Fibroblast of lung (primary cell): ENCODE measurements at regions not wholly inside any gene's neighbourhood (a gene's known extent, or its start where the extent isn't known, plus 50 kb on each side); places are given as distances from the start of the nearest gene placed in this dataset.
A peak's percentile ranks its signal among the peaks of the same experiment; 100 is the strongest.
"Not testable (repeated sequence)": the region's sequence is repeated elsewhere in the genome, so short reads cannot be mapped to it uniquely, and the experiment has no call there.

Experiments used
- DNase-seq, 2 donors: peaks; one replicate each; pipeline versions ENCODE4 v3.0.0 to v3.0.0-alpha.2; 2010; ENCODE audit warnings: low read depth in 2 of 2
- H2AFZ ChIP-seq: 2 replicates; pipeline ENCODE4 v1.5.1; 2012; ENCODE audit warnings: low read length, control low read depth, inconsistent platforms
- H3K27ac ChIP-seq: 2 replicates; pipeline ENCODE4 v1.5.1; 2011; ENCODE audit warnings: low read length, control low read depth; ENCODE audit not compliant: insufficient read depth
- H3K27me3 ChIP-seq: 2 replicates; pipeline ENCODE4 v1.5.1; 2011; ENCODE audit warnings: mild to moderate bottlenecking, low read length; ENCODE audit not compliant: control insufficient read depth, insufficient read depth
- H3K36me3 ChIP-seq: 2 replicates; pipeline ENCODE4 v1.5.1; 2011; ENCODE audit warnings: low read length; ENCODE audit not compliant: control insufficient read depth, insufficient read depth
- H3K4me1 ChIP-seq: 2 replicates; pipeline ENCODE4 v1.5.1; 2011; ENCODE audit warnings: low read length; ENCODE audit not compliant: control insufficient read depth, insufficient read depth; ENCODE audit errors: extremely low read depth
- H3K4me2 ChIP-seq: 2 replicates; pipeline ENCODE4 v1.5.1; 2011; ENCODE audit warnings: low read length, control low read depth; ENCODE audit not compliant: insufficient read depth; ENCODE audit errors: extremely low read depth
- H3K4me3 ChIP-seq, 4 experiments: fragments of 200-600 bp in 1 of 4; sonication (generic) in 1 of 4; replicated peaks in 1 of 4; 2 replicates each; pipeline ENCODE4 v1.5.1; 2011 to 2016; ENCODE audit warnings: low read length in 4 of 4, low read depth in 3 of 4, mild to moderate bottlenecking in 3 of 4, control low read depth in 2 of 4, inconsistent platforms in 1 of 4, mixed read lengths in 1 of 4; ENCODE audit not compliant: insufficient read depth in 1 of 4; ENCODE audit errors: control extremely low read depth in 1 of 4
- H3K79me2 ChIP-seq: 2 replicates; pipeline ENCODE4 v1.5.1; 2012; ENCODE audit warnings: mild to moderate bottlenecking, low read length, inconsistent platforms; ENCODE audit not compliant: control insufficient read depth, insufficient read depth
- H3K9ac ChIP-seq: 2 replicates; pipeline ENCODE4 v1.5.1; 2011; ENCODE audit warnings: mild to moderate bottlenecking, low read length, control low read depth; ENCODE audit not compliant: insufficient read depth
- H3K9me3 ChIP-seq: 2 replicates; pipeline ENCODE4 v1.5.1; 2012; ENCODE audit warnings: low read depth, low read length; ENCODE audit not compliant: control insufficient read depth, insufficient read depth
- H4K20me1 ChIP-seq: 2 replicates; pipeline ENCODE4 v1.5.1; 2011; ENCODE audit warnings: low read length; ENCODE audit not compliant: control insufficient read depth, insufficient read depth; ENCODE audit errors: extremely low read depth
- CTCF ChIP-seq, 2 donors: IDR thresholded peaks in 1 of 2; conservative IDR thresholded peaks in 1 of 2; 1 replicate in 1 of 2; 2 replicates in 1 of 2; pipeline ENCODE4 v1.5.1; 2011 to 2012; ENCODE audit warnings: low read length in 2 of 2, control low read depth in 1 of 2, inconsistent platforms in 1 of 2, low read depth in 1 of 2, mild to moderate bottlenecking in 1 of 2
- EZH2 ChIP-seq: IDR thresholded peaks from 2 replicates; pipeline ENCODE4 v1.5.1; 2012; ENCODE audit warnings: low read length, control low read depth, mild to moderate bottlenecking; ENCODE audit errors: missing control alignments

GRCh38 chr6:112603726-112604125 lies 256.6 kb downstream of the RFPL4B start:
- Histone ChIP-seq H3K9me3 (no peaks in the 10 kb centered on the region), H3K4me1 (no peaks in the 10 kb centered on the region), H3K9ac (no peak overlapping the region), H3K27me3 (no peaks in the 10 kb centered on the region), H2AFZ (no peak overlapping the region), H3K36me3 (no peaks in the 10 kb centered on the region), H3K4me3 (no peak overlapping the region), H3K27ac (no peak overlapping the region), H3K79me2 (no peaks in the 10 kb centered on the region), H4K20me1 (no peaks in the 10 kb centered on the region), H3K4me2 (no peak overlapping the region)
- TF ChIP-seq EZH2, result no peak
- no peak for TF ChIP-seq CTCF (conservative IDR thresholded peaks at IDR 0.05 in 1 of 2, IDR thresholded peaks at IDR 0.05 in 1 of 2; ENCODE audit: low read depth in 1 of 2, low read length in 2 of 2)
- DNase-seq, result no peak

- no peaks in the 10 kb centered on the region for H3K27me3 ChIP-seq
- no peaks in the 10 kb centered on the region for H3K79me2 ChIP-seq
- TF ChIP-seq CTCF (conservative IDR thresholded peaks at IDR 0.05 in 1 of 2, IDR thresholded peaks at IDR 0.05 in 1 of 2; ENCODE audit: low read depth in 1 of 2, low read length in 2 of 2) (no peak), EZH2 (no peak)
- H3K9me3 ChIP-seq, result no peaks in the 10 kb centered on the region
- H2AFZ ChIP-seq, result no peak overlapping the region
- no peak overlapping the region for H3K27ac ChIP-seq
- H3K4me3 ChIP-seq, result no peak overlapping the region
- DNase-seq, result peak in 1 of 2 donors; percentile 21
- no peaks in the 10 kb centered on the region for H3K36me3 ChIP-seq
- H3K9ac ChIP-seq, result no peak overlapping the region
- H3K4me2 ChIP-seq, result no peak overlapping the region
- H4K20me1 ChIP-seq, result no peaks in the 10 kb centered on the region
- H3K4me1 ChIP-seq, result no peaks in the 10 kb centered on the region
Measured at GRCh38 chr6:112606656-112607435, 259.7 kb downstream of the RFPL4B start.

DNA sequence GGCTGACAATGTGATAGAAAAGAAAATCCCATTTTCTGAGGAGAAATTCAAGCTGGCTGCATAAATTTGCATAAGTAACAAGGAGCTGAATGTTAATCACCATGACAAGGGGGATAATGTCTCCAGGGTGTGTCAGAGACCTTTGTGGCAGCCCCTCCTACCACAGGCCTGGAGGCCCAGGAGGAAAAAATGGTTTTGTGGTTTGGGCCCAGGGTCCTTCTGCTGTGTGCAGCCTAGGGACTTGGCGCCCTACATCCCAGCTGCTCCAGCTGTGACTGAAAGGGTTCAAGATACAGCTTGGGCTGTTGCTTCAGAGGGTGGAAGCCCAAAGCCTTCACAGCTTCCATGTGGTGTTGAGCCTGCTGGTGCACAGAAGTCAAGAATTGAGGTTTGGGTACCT lies 261.8 kb downstream of the RFPL4B start:
- H3K9me3 ChIP-seq, H3K36me3 ChIP-seq, H3K27ac ChIP-seq, H3K4me2 ChIP-seq, H3K4me1 ChIP-seq, H2AFZ ChIP-seq, DNase-seq, H3K79me2 ChIP-seq, H3K27me3 ChIP-seq, H3K9ac ChIP-seq, H3K4me3 ChIP-seq, H4K20me1 ChIP-seq: not testable (repeated sequence)
